ENCODE measurements at regions not wholly inside any gene's neighbourhood (a gene's known extent, or its start where the extent isn't known, plus 50 kb on each side); places are given as distances from the start of the nearest gene placed in this dataset.
A peak's percentile ranks its signal among the peaks of the same experiment; 100 is the strongest.
"Not testable (repeated sequence)": the region's sequence is repeated elsewhere in the genome, so short reads cannot be mapped to it uniquely, and the experiment has no call there.

GRCh38 chr2:189304360-189304759, 124.8 kb upstream of the COL5A2 start:
- peak overlapping the region; percentile 13 to 32 for H3K4me3 Mint-ChIP-seq
- peaks cover 2 to 8% of the 10 kb centered on the region in 2 donors for H3K36me3 Mint-ChIP-seq (ENCODE audit: insufficient read depth in 2 of 2)
- ATAC-seq (replicated peaks in 1 of 2) (peak; percentile 72 to 79), DNase-seq (peak; percentile 42 to 43)
- H3K27ac Mint-ChIP-seq = peak overlapping the region; percentile 100
- no peaks in the 10 kb centered on the region for H3K27me3 Mint-ChIP-seq (ENCODE audit: low read depth)
- H3K4me1 Mint-ChIP-seq (ENCODE audit: low read depth) = peaks cover 68% of the 10 kb centered on the region
- peaks cover 0 to 3% of the 10 kb centered on the region in 2 donors for H3K9me3 Mint-ChIP-seq

GRCh38 chr2:189305291-189305943, 125.9 kb upstream of the COL5A2 start:
- Mint-ChIP-seq H3K36me3 (ENCODE audit: insufficient read depth in 2 of 2) (peaks cover 2 to 5% of the 10 kb centered on the region in 2 donors), H3K4me1 (ENCODE audit: low read depth) (peaks cover 68% of the 10 kb centered on the region), H3K9me3 (peaks cover 0 to 3% of the 10 kb centered on the region in 2 donors), H3K4me3 (no peak overlapping the region), H3K27me3 (ENCODE audit: low read depth) (no peaks in the 10 kb centered on the region), H3K27ac (no peak overlapping the region)
- no peak for ATAC-seq (replicated peaks in 1 of 2)
- no peak for DNase-seq

DNA sequence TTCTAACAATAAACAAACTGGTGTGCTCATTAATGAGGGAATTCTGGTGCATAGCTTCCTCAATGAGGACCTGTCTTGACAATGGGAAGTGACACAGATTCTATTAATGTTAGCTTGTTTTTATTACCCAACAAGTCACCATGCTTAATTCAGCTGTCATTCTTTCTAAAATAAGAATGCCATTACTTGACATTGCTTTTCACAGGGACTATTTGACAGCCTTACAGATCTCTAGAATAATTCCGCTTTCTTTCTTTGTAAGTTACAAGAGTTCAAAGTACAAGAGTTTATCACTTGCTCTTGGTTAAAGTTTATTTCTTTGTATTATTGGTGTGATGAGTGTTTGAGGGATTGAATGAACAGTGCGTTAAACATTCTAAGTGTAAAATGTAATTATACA, 127.0 kb upstream of the COL5A2 start:
- Mint-ChIP-seq H3K36me3 (ENCODE audit: insufficient read depth in 2 of 2) (peaks cover 2 to 5% of the 10 kb centered on the region in 2 donors), H3K4me3 (no peak overlapping the region), H3K27me3 (ENCODE audit: low read depth) (no peaks in the 10 kb centered on the region), H3K4me1 (ENCODE audit: low read depth) (peaks cover 63% of the 10 kb centered on the region), H3K27ac (no peak overlapping the region), H3K9me3 (no peaks in the 10 kb centered on the region)
- ATAC-seq (replicated peaks in 1 of 2) (no peak), DNase-seq (no peak)

- DNase-seq (no peak), ATAC-seq (replicated peaks in 1 of 2) (no peak)
- no peak overlapping the region for H3K27ac Mint-ChIP-seq
- no peak overlapping the region for H3K4me3 Mint-ChIP-seq
- H3K4me1 Mint-ChIP-seq (ENCODE audit: low read depth) = peaks cover 67% of the 10 kb centered on the region
- no peaks in the 10 kb centered on the region for H3K27me3 Mint-ChIP-seq (ENCODE audit: low read depth)
- H3K9me3 Mint-ChIP-seq = no peaks in the 10 kb centered on the region
- H3K36me3 Mint-ChIP-seq (ENCODE audit: insufficient read depth in 2 of 2) = peaks cover 2 to 5% of the 10 kb centered on the region in 2 donors
Measured at GRCh38 chr2:189308056-189308790, 128.7 kb upstream of the COL5A2 start.

DNA sequence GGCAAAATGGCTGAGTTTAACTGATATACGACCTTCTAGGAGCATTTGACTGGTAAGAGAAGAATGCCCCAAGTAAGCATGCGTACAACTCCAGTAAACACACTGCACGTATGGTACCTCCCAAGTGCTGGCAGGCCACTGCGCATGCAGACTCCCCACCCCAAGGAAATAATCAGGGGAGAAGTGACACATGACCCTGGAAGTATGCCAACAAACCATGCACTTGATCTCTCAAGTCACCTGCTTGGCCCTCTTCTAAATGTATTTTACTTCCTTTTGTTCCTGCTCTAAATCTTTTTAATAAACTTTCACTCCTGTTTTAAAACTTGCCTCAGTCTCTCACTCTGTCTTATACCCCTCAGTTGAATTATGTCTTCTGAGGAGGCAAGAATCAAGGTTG, 129.8 kb upstream of the COL5A2 start:
- no peaks in the 10 kb centered on the region for H3K27me3 Mint-ChIP-seq (ENCODE audit: low read depth)
- DNase-seq = no peak
- H3K9me3 Mint-ChIP-seq = no peaks in the 10 kb centered on the region
- peaks cover 2 to 5% of the 10 kb centered on the region in 2 donors for H3K36me3 Mint-ChIP-seq (ENCODE audit: insufficient read depth in 2 of 2)
- H3K27ac Mint-ChIP-seq = peak overlapping the region; percentile 7
- no peak overlapping the region for H3K4me3 Mint-ChIP-seq
- ATAC-seq (replicated peaks in 1 of 2) = no peak
- peaks cover 67% of the 10 kb centered on the region for H3K4me1 Mint-ChIP-seq (ENCODE audit: low read depth)

DNA sequence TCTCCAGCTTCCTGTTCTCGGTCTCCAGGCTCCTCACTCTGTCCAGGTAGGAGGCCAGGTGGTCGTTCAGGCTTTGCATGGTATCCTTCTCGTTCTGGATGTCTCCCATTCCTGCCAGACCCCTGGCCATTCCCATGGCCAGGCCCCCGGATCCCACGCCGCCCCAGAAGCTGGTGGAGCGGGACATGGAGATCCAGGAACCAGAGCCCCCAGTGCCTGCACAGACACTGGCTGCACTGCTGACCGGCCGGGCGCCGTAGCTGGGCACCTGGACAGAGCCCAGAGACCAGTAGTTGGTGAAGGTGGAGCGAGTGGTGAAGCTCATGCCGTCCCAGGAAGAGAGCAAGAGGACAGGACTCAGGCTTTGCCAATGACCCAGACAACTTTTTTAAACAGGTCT, 129.1 kb upstream of the WDR75 start:
- Mint-ChIP-seq H3K4me3 (peak overlapping the region in 1 of 2 donors; percentile 6), H3K27ac (no peak overlapping the region)

DNA sequence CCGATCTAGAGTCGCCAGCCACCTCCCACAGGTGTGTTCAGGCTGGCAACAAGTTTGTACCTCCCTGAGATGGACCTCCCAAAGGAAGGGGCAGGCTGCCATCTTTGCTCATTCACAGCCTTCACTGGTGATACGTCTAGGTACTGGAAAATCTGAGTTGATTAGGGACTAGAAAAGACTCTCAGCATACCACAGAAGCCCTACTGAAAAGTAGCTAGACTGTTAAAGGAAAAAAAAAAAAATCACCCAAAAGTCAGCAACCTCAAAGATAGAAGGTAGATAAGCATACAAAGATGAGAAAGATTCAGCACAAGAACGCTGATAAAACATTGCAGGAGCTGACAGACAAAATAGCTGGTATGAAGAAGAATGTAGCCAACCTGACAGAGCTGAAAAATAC, 128.6 kb upstream of the WDR75 start:
- no peaks in the 10 kb centered on the region for H3K27me3 Mint-ChIP-seq (ENCODE audit: low read depth)
- H3K36me3 Mint-ChIP-seq (ENCODE audit: insufficient read depth in 2 of 2) = peaks cover 2% of the 10 kb centered on the region in 2 donors
- peaks cover 0 to 2% of the 10 kb centered on the region in 2 donors for H3K9me3 Mint-ChIP-seq
- H3K27ac Mint-ChIP-seq = no peak overlapping the region
- no peak for DNase-seq
- peak overlapping the region in 1 of 2 donors; percentile 6 for H3K4me3 Mint-ChIP-seq
- ATAC-seq (replicated peaks in 1 of 2) = peak; percentile 57 to 81
- H3K4me1 Mint-ChIP-seq (ENCODE audit: low read depth) = peaks cover 65% of the 10 kb centered on the region

More for the DNA sequence above, 129.1 kb upstream of the WDR75 start:
- no peak for DNase-seq
- Mint-ChIP-seq H3K4me1 (ENCODE audit: low read depth) (peaks cover 66% of the 10 kb centered on the region), H3K27me3 (ENCODE audit: low read depth) (no peaks in the 10 kb centered on the region), H3K36me3 (ENCODE audit: insufficient read depth in 2 of 2) (peaks cover 2% of the 10 kb centered on the region in 2 donors), H3K9me3 (peaks cover 0 to 2% of the 10 kb centered on the region in 2 donors)
- ATAC-seq (replicated peaks in 1 of 2) = no peak

- no peak overlapping the region for H3K4me3 Mint-ChIP-seq
- peaks cover 5 to 8% of the 10 kb centered on the region in 2 donors for H3K9me3 Mint-ChIP-seq
- no peak for DNase-seq
- peaks cover 6 to 11% of the 10 kb centered on the region in 2 donors for H3K36me3 Mint-ChIP-seq (ENCODE audit: insufficient read depth in 2 of 2)
- ATAC-seq (replicated peaks in 1 of 2) = no peak
- no peak overlapping the region for H3K27ac Mint-ChIP-seq
- H3K27me3 Mint-ChIP-seq (ENCODE audit: low read depth) = no peaks in the 10 kb centered on the region
- peaks cover 19% of the 10 kb centered on the region for H3K4me1 Mint-ChIP-seq (ENCODE audit: low read depth)
Measured at GRCh38 chr2:189318761-189319160, 122.5 kb upstream of the WDR75 start.

DNA sequence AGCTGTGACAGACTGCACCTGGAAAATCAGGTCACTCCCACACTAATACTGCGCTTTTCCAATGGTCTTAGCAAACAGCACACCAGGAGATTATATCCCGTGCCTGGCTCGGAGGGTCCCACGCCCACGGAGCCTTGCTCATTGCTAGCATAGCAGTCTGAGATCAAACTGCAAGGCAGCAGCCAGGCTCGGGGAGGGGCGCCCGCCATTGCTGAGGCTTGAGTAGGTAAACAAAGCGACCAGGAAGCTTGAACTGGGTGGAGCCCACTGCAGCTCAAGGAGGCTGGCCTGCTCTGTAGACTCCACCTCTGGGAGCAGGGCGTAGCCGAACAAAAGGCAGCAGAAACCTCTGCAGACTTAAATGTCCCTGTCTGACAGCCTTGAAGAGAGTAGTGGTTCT, 121.8 kb upstream of the WDR75 start:
- H3K4me3 Mint-ChIP-seq; ATAC-seq (replicated peaks in 1 of 2); DNase-seq; H3K27me3 Mint-ChIP-seq (ENCODE audit: low read depth); H3K9me3 Mint-ChIP-seq; H3K27ac Mint-ChIP-seq: not testable (repeated sequence)
- Mint-ChIP-seq H3K36me3 (ENCODE audit: insufficient read depth in 2 of 2) (peaks cover 6 to 11% of the 10 kb centered on the region in 2 donors), H3K4me1 (ENCODE audit: low read depth) (peaks cover 12% of the 10 kb centered on the region)

GRCh38 chr2:189327879-189328847, 113.1 kb upstream of the WDR75 start:
- H3K36me3 Mint-ChIP-seq (ENCODE audit: insufficient read depth in 2 of 2) = peaks cover 4 to 7% of the 10 kb centered on the region in 2 donors
- H3K4me1 Mint-ChIP-seq (ENCODE audit: low read depth) = peaks cover 13% of the 10 kb centered on the region
- no peak overlapping the region for H3K27ac Mint-ChIP-seq
- DNase-seq = no peak
- ATAC-seq (replicated peaks in 1 of 2) = no peak
- H3K27me3 Mint-ChIP-seq (ENCODE audit: low read depth) = no peaks in the 10 kb centered on the region
- peaks cover 4 to 7% of the 10 kb centered on the region in 2 donors for H3K9me3 Mint-ChIP-seq
- no peak overlapping the region for H3K4me3 Mint-ChIP-seq

- Mint-ChIP-seq H3K27me3 (ENCODE audit: low read depth) (no peaks in the 10 kb centered on the region), H3K9me3 (peaks cover 2 to 7% of the 10 kb centered on the region in 2 donors), H3K4me3 (no peak overlapping the region), H3K36me3 (ENCODE audit: insufficient read depth in 2 of 2) (peaks cover 4 to 7% of the 10 kb centered on the region in 2 donors), H3K27ac (no peak overlapping the region), H3K4me1 (ENCODE audit: low read depth) (peaks cover 13% of the 10 kb centered on the region)
- no peak for DNase-seq
- ATAC-seq (replicated peaks in 1 of 2) = no peak
Measured at GRCh38 chr2:189328848-189329245, 112.4 kb upstream of the WDR75 start.

DNA sequence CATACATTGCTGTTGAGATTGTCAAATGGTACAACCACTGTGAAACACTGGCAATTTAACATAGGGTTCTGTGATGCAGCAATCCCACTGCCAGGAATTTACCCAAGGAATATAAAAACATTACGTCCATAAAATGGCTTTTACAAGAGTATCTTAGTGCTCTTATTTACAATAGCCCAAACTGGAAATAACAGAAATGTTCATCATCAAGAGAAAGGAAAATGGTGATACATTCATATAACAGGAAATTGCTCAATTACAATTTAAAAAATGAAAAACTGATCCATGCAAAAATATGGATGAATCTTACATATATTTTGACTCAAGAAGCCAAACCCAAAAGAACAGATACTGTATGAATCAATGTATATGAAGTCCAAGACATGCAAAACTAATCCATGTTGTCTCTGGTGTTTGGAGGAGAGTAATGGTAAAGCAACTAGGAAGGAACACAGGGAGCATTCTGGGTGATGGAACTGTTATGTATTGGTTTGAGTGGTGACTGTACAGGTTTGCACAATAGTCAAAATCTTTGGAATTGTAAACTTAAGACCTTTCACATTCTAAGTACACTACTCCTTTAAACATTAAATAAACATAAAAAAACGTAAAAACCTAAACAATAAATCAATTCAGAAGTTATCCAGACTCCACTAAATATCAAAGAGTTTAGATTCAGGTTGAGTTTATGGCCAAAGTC, 104.8 kb upstream of the WDR75 start:
- no peaks in the 10 kb centered on the region for H3K4me1 Mint-ChIP-seq (ENCODE audit: low read depth)
- no peaks in the 10 kb centered on the region for H3K27me3 Mint-ChIP-seq (ENCODE audit: low read depth)
- H3K36me3 Mint-ChIP-seq (ENCODE audit: insufficient read depth in 2 of 2) = peaks cover 6 to 11% of the 10 kb centered on the region in 2 donors
- ATAC-seq (replicated peaks in 1 of 2) (no peak), DNase-seq (no peak)
- H3K4me3 Mint-ChIP-seq = no peak overlapping the region
- peaks cover 6 to 10% of the 10 kb centered on the region in 2 donors for H3K9me3 Mint-ChIP-seq
- H3K27ac Mint-ChIP-seq = no peak overlapping the region

All from activated T-cell treated with anti-CD3 and anti-CD28 coated beads, Interleukin-2, amount 50 U/mL, for 72 hours (primary cell).